ENCODE measurements at regions not wholly inside any gene's neighbourhood (a gene's known extent, or its start where the extent isn't known, plus 50 kb on each side); places are given as distances from the start of the nearest gene placed in this dataset.

DNA sequence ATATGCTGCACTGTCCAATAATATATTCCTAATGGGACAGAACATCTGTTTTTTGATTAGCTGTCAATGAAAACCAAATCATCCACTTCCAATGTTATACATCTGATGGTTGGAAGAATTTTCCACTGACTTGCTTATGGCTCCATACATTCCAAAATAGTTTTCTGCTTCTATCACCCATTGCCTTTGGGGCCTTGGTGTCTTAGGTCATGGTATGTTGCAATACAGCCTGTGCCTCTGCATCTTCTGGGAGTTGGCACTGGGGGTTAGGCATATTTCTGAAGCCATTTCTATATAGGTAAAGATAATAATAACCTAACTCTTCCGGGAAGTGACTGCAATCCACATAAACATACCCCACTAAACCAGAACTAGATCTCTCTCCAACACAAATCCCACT, 53.2 kb upstream of the NR3C2 start:
- TF ChIP-seq TOX (CRISPR knock-in tag; IDR thresholded peaks at IDR 0.05; ENCODE audit: borderline replicate concordance), result no peak
- TF ChIP-seq ESRRG (CRISPR knock-in tag; IDR thresholded peaks at IDR 0.05), result no peak
- no peak for TF ChIP-seq ZFP30 (CRISPR knock-in tag; IDR thresholded peaks at IDR 0.05)
- no peak for TF ChIP-seq RARB (CRISPR knock-in tag; IDR thresholded peaks at IDR 0.05)
- no peak for TF ChIP-seq SNAI2 (CRISPR knock-in tag; IDR thresholded peaks at IDR 0.05)
- TF ChIP-seq, protein P1, sequence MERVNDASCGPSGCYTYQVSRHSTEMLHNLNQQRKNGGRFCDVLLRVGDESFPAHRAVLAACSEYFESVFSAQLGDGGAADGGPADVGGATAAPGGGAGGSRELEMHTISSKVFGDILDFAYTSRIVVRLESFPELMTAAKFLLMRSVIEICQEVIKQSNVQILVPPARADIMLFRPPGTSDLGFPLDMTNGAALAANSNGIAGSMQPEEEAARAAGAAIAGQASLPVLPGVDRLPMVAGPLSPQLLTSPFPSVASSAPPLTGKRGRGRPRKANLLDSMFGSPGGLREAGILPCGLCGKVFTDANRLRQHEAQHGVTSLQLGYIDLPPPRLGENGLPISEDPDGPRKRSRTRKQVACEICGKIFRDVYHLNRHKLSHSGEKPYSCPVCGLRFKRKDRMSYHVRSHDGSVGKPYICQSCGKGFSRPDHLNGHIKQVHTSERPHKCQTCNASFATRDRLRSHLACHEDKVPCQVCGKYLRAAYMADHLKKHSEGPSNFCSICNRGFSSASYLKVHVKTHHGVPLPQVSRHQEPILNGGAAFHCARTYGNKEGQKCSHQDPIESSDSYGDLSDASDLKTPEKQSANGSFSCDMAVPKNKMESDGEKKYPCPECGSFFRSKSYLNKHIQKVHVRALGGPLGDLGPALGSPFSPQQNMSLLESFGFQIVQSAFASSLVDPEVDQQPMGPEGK (CRISPR knock-in tag; IDR thresholded peaks at IDR 0.05; ENCODE audit: borderline replicate concordance), result no peak
- TF ChIP-seq, protein P2, sequence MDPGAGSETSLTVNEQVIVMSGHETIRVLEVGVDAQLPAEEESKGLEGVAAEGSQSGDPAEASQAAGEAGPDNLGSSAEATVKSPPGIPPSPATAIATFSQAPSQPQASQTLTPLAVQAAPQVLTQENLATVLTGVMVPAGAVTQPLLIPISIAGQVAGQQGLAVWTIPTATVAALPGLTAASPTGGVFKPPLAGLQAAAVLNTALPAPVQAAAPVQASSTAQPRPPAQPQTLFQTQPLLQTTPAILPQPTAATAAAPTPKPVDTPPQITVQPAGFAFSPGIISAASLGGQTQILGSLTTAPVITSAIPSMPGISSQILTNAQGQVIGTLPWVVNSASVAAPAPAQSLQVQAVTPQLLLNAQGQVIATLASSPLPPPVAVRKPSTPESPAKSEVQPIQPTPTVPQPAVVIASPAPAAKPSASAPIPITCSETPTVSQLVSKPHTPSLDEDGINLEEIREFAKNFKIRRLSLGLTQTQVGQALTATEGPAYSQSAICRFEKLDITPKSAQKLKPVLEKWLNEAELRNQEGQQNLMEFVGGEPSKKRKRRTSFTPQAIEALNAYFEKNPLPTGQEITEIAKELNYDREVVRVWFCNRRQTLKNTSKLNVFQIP (CRISPR knock-in tag; IDR thresholded peaks at IDR 0.05; ENCODE audit: borderline replicate concordance, low read depth), result no peak
